ENCODE measurements at regions not wholly inside any gene's neighbourhood (a gene's known extent, or its start where the extent isn't known, plus 50 kb on each side); places are given as distances from the start of the nearest gene placed in this dataset.

- no peak overlapping the region for H3K27ac ChIP-seq (ENCODE audit: insufficient read depth, low read depth, low read length, poor library complexity, severe bottlenecking)
- 94 to 100% methylated on average over 1 of the region's 1 CpG for WGBS, 2 experiments
- no peaks in the 10 kb centered on the region for H3K9me3 ChIP-seq (ENCODE audit: control insufficient read depth, low read length)
- no peak overlapping the region for H3K4me3 ChIP-seq (ENCODE audit: insufficient read depth, low read depth, low read length)
- no peaks in the 10 kb centered on the region for H3K36me3 ChIP-seq (ENCODE audit: control insufficient read depth, insufficient read depth, low read length)
- no peaks in the 10 kb centered on the region for H3K27me3 ChIP-seq (ENCODE audit: control insufficient read depth, insufficient read depth, low read length, poor library complexity, severe bottlenecking)
- H3K4me1 ChIP-seq (ENCODE audit: control insufficient read depth, insufficient read depth, low read length), result no peaks in the 10 kb centered on the region
These were observed 133.8 kb upstream of the HMGA2 start for GRCh38 chr12:65690477-65690876.

- no peak overlapping the region for H3K27ac ChIP-seq (ENCODE audit: insufficient read depth, low read depth, low read length, poor library complexity, severe bottlenecking)
- WGBS, 2 experiments, result 91 to 93% methylated on average over 2 to 3 of the region's 3 CpGs
These were observed 130.2 kb upstream of the HMGA2 start for GRCh38 chr12:65694130-65694529.

GRCh38 chr12:65695113-65695865, 129.0 kb upstream of the HMGA2 start:
- H3K4me3 ChIP-seq (ENCODE audit: insufficient read depth, low read depth, low read length), result no peak overlapping the region
- 68 to 79% methylated on average over 4 of the region's 4 CpGs for WGBS, 2 experiments
- H3K36me3 ChIP-seq (ENCODE audit: control insufficient read depth, insufficient read depth, low read length), result no peaks in the 10 kb centered on the region
- H3K27me3 ChIP-seq (ENCODE audit: control insufficient read depth, insufficient read depth, low read length, poor library complexity, severe bottlenecking), result no peaks in the 10 kb centered on the region
- no peaks in the 10 kb centered on the region for H3K4me1 ChIP-seq (ENCODE audit: control insufficient read depth, insufficient read depth, low read length)
- H3K9me3 ChIP-seq (ENCODE audit: control insufficient read depth, low read length), result no peaks in the 10 kb centered on the region
- no peak overlapping the region for H3K27ac ChIP-seq (ENCODE audit: insufficient read depth, low read depth, low read length, poor library complexity, severe bottlenecking)

More at GRCh38 chr12:65694130-65694529, 130.2 kb upstream of the HMGA2 start:
- Histone ChIP-seq H3K27me3 (ENCODE audit: control insufficient read depth, insufficient read depth, low read length, poor library complexity, severe bottlenecking) (no peaks in the 10 kb centered on the region), H3K9me3 (ENCODE audit: control insufficient read depth, low read length) (no peaks in the 10 kb centered on the region), H3K4me1 (ENCODE audit: control insufficient read depth, insufficient read depth, low read length) (no peaks in the 10 kb centered on the region), H3K36me3 (ENCODE audit: control insufficient read depth, insufficient read depth, low read length) (no peaks in the 10 kb centered on the region), H3K4me3 (ENCODE audit: insufficient read depth, low read depth, low read length) (no peak overlapping the region)

GRCh38 chr12:65696227-65696626, 128.1 kb upstream of the HMGA2 start:
- Histone ChIP-seq H3K4me1 (ENCODE audit: control insufficient read depth, insufficient read depth, low read length) (no peaks in the 10 kb centered on the region), H3K9me3 (ENCODE audit: control insufficient read depth, low read length) (no peaks in the 10 kb centered on the region), H3K27ac (ENCODE audit: insufficient read depth, low read depth, low read length, poor library complexity, severe bottlenecking) (no peak overlapping the region), H3K36me3 (ENCODE audit: control insufficient read depth, insufficient read depth, low read length) (no peaks in the 10 kb centered on the region), H3K27me3 (ENCODE audit: control insufficient read depth, insufficient read depth, low read length, poor library complexity, severe bottlenecking) (no peaks in the 10 kb centered on the region), H3K4me3 (ENCODE audit: insufficient read depth, low read depth, low read length) (no peak overlapping the region)

GRCh38 chr12:65699251-65699650, 125.0 kb upstream of the HMGA2 start:
- Histone ChIP-seq H3K27me3 (ENCODE audit: control insufficient read depth, insufficient read depth, low read length, poor library complexity, severe bottlenecking) (no peaks in the 10 kb centered on the region), H3K4me1 (ENCODE audit: control insufficient read depth, insufficient read depth, low read length) (no peaks in the 10 kb centered on the region), H3K27ac (ENCODE audit: insufficient read depth, low read depth, low read length, poor library complexity, severe bottlenecking) (no peak overlapping the region), H3K4me3 (ENCODE audit: insufficient read depth, low read depth, low read length) (no peak overlapping the region), H3K36me3 (ENCODE audit: control insufficient read depth, insufficient read depth, low read length) (no peaks in the 10 kb centered on the region), H3K9me3 (ENCODE audit: control insufficient read depth, low read length) (no peaks in the 10 kb centered on the region)
- WGBS, 2 experiments, result 90 to 92% methylated on average over 2 of the region's 2 CpGs

GRCh38 chr12:65703176-65703575, 121.1 kb upstream of the HMGA2 start:
- no peak overlapping the region for H3K27ac ChIP-seq (ENCODE audit: insufficient read depth, low read depth, low read length, poor library complexity, severe bottlenecking)
- no peaks in the 10 kb centered on the region for H3K27me3 ChIP-seq (ENCODE audit: control insufficient read depth, insufficient read depth, low read length, poor library complexity, severe bottlenecking)
- no peaks in the 10 kb centered on the region for H3K4me1 ChIP-seq (ENCODE audit: control insufficient read depth, insufficient read depth, low read length)
- H3K9me3 ChIP-seq (ENCODE audit: control insufficient read depth, low read length), result no peaks in the 10 kb centered on the region
- no peaks in the 10 kb centered on the region for H3K36me3 ChIP-seq (ENCODE audit: control insufficient read depth, insufficient read depth, low read length)
- no peak overlapping the region for H3K4me3 ChIP-seq (ENCODE audit: insufficient read depth, low read depth, low read length)
- WGBS, 2 experiments, result 93% methylated on average over 3 to 5 of the region's 5 CpGs

GRCh38 chr12:65705380-65705876, 118.9 kb upstream of the HMGA2 start:
- 83 to 93% methylated on average over 1 to 2 of the region's 2 CpGs for WGBS, 2 experiments
- no peaks in the 10 kb centered on the region for H3K27me3 ChIP-seq (ENCODE audit: control insufficient read depth, insufficient read depth, low read length, poor library complexity, severe bottlenecking)
- no peaks in the 10 kb centered on the region for H3K4me1 ChIP-seq (ENCODE audit: control insufficient read depth, insufficient read depth, low read length)
- H3K27ac ChIP-seq (ENCODE audit: insufficient read depth, low read depth, low read length, poor library complexity, severe bottlenecking), result no peak overlapping the region
- no peak overlapping the region for H3K4me3 ChIP-seq (ENCODE audit: insufficient read depth, low read depth, low read length)
- no peaks in the 10 kb centered on the region for H3K9me3 ChIP-seq (ENCODE audit: control insufficient read depth, low read length)
- H3K36me3 ChIP-seq (ENCODE audit: control insufficient read depth, insufficient read depth, low read length), result no peaks in the 10 kb centered on the region

GRCh38 chr12:65707051-65707450, 117.2 kb upstream of the HMGA2 start:
- Histone ChIP-seq H3K36me3 (ENCODE audit: control insufficient read depth, insufficient read depth, low read length) (no peaks in the 10 kb centered on the region), H3K9me3 (ENCODE audit: control insufficient read depth, low read length) (no peaks in the 10 kb centered on the region), H3K4me3 (ENCODE audit: insufficient read depth, low read depth, low read length) (no peak overlapping the region), H3K4me1 (ENCODE audit: control insufficient read depth, insufficient read depth, low read length) (no peaks in the 10 kb centered on the region), H3K27ac (ENCODE audit: insufficient read depth, low read depth, low read length, poor library complexity, severe bottlenecking) (no peak overlapping the region), H3K27me3 (ENCODE audit: control insufficient read depth, insufficient read depth, low read length, poor library complexity, severe bottlenecking) (no peaks in the 10 kb centered on the region)

GRCh38 chr12:65712260-65713004, 111.9 kb upstream of the HMGA2 start:
- Histone ChIP-seq H3K27ac (ENCODE audit: insufficient read depth, low read depth, low read length, poor library complexity, severe bottlenecking) (no peak overlapping the region), H3K9me3 (ENCODE audit: control insufficient read depth, low read length) (no peaks in the 10 kb centered on the region), H3K27me3 (ENCODE audit: control insufficient read depth, insufficient read depth, low read length, poor library complexity, severe bottlenecking) (no peaks in the 10 kb centered on the region), H3K4me3 (ENCODE audit: insufficient read depth, low read depth, low read length) (no peak overlapping the region), H3K36me3 (ENCODE audit: control insufficient read depth, insufficient read depth, low read length) (no peaks in the 10 kb centered on the region), H3K4me1 (ENCODE audit: control insufficient read depth, insufficient read depth, low read length) (peaks cover 4% of the 10 kb centered on the region)
- WGBS, 2 experiments, result 86 to 92% methylated on average over 5 of the region's 5 CpGs

GRCh38 chr12:65715961-65716360, 108.3 kb upstream of the HMGA2 start:
- peak overlapping the region; percentile 46 for H3K27ac ChIP-seq (ENCODE audit: insufficient read depth, low read depth, low read length, poor library complexity, severe bottlenecking)
- H3K27me3 ChIP-seq (ENCODE audit: control insufficient read depth, insufficient read depth, low read length, poor library complexity, severe bottlenecking), result no peaks in the 10 kb centered on the region
- 20 to 45% methylated on average over 4 to 5 of the region's 5 CpGs for WGBS, 2 experiments

More at GRCh38 chr12:65715961-65716360, 108.3 kb upstream of the HMGA2 start:
- Histone ChIP-seq H3K36me3 (ENCODE audit: control insufficient read depth, insufficient read depth, low read length) (no peaks in the 10 kb centered on the region), H3K9me3 (ENCODE audit: control insufficient read depth, low read length) (no peaks in the 10 kb centered on the region), H3K4me3 (ENCODE audit: insufficient read depth, low read depth, low read length) (no peak overlapping the region), H3K4me1 (ENCODE audit: control insufficient read depth, insufficient read depth, low read length) (peaks cover 4% of the 10 kb centered on the region)

Measured in ectodermal cell (in vitro differentiated cells).